Skin of body (tissue), 1 donor: ENCODE measurements at regions not wholly inside any gene's neighbourhood (a gene's known extent, or its start where the extent isn't known, plus 50 kb on each side); places are given as distances from the start of the nearest gene placed in this dataset.
"Not testable (repeated sequence)": the region's sequence is repeated elsewhere in the genome, so short reads cannot be mapped to it uniquely, and the experiment has no call there.

Experiments used
- DNase-seq: peaks from one replicate; lab custom pipeline; 2025; lab: John Stamatoyannopoulos, UW

DNA sequence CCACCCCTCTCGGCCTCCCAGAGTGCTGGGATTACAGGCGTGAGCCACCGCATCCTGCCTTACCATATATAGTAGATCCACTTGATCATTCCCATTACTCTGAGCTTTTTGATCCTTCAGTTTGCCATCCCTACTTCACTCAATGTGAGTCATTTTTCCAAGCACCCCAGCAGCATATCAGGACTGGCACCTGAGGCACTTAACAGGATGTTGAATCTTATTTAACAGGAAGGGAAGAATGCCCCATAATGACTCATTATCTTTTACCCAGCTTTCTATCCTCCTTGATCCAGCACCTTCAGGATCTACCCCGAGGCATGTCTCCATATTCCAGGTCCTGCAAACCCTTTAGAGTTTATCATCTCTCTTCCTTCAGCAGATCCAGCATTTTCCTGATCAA is 84.9 kb upstream of the CMKLR1 start:
- no peak for DNase-seq

- no peak for DNase-seq
Measured at GRCh38 chr12:108423486-108423885, 84.4 kb upstream of the CMKLR1 start.

GRCh38 chr12:108421082-108421481 is 82.0 kb upstream of the CMKLR1 start:
- DNase-seq = not testable (repeated sequence)

DNA sequence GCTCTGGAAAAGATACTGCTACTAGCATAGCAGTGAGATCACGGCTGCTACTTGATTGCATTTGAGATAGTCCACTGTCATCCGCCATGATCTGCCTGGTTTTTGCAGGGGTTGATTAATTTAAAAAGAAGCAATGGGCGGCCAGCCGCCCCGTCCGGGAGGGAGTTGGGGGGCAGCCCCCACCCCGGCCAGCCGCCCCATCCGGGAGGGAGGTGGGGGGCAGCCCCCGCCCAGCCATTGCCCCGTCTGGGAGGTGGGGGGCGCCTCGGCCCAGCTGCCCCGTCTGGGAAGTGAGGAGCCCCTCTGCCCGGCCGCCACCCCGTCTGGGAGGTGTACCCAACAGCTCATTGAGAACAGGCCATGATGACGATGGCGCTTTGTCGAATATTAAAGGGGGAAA is 81.3 kb upstream of the CMKLR1 start:
- not testable (repeated sequence) for DNase-seq

DNA sequence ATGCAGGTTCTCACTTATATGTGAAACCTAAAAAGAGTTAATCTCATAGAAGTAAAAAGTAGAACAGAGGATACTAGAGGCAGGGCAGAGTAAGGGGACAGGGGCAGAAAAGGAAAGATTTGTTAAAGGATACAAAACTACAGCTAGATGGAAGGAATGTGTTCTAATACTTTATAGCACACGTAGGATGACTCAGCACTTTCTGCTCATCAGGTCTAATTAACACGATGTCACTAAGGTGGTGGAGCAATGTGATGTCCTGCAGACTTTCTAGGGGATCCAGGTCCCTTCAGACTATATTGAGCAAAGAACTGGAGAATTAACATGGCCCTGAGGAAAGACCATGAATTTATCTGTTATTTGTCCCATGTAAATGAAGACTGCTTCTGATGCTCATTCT is 80.8 kb upstream of the CMKLR1 start:
- no peak for DNase-seq

- DNase-seq = no peak
Measured at GRCh38 chr12:108418164-108418890, 79.2 kb upstream of the CMKLR1 start.

DNA sequence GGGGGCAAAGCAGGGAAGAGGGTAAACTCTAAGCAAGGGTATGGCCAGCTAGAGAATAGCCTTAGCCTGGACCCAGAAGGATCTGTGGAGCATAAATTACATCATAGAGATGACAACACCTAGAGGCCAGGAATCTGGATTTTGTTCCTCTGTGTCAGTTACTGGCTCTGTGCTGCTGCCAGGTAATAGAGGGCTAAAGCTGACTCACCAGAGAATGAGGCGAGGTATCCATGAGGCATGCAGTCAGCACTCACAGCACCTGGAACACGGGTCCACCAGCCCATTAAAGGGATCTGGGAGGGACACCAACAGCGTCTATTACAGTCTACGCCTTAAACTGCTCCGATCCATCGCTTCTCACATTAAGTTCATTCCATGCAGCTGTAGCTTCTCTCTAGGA is 74.9 kb upstream of the CMKLR1 start:
- DNase-seq = no peak

GRCh38 chr12:108410689-108411088 is 71.6 kb upstream of the CMKLR1 start:
- no peak for DNase-seq

- no peak for DNase-seq
Measured at GRCh38 chr12:108409481-108409880, 70.4 kb upstream of the CMKLR1 start.

GRCh38 chr12:108403952-108404351 is 64.8 kb upstream of the CMKLR1 start:
- no peak for DNase-seq

- no peak for DNase-seq
Measured at GRCh38 chr12:108401964-108402363, 62.9 kb upstream of the CMKLR1 start.

GRCh38 chr12:108400900-108401480 is 61.9 kb upstream of the CMKLR1 start:
- no peak for DNase-seq

GRCh38 chr12:108400481-108400880 is 61.4 kb upstream of the CMKLR1 start:
- DNase-seq = no peak

- DNase-seq = no peak
Measured at GRCh38 chr12:108400056-108400455, 60.9 kb upstream of the CMKLR1 start.

- DNase-seq = no peak
Measured at GRCh38 chr12:108399514-108399913, 60.4 kb upstream of the CMKLR1 start.

DNA sequence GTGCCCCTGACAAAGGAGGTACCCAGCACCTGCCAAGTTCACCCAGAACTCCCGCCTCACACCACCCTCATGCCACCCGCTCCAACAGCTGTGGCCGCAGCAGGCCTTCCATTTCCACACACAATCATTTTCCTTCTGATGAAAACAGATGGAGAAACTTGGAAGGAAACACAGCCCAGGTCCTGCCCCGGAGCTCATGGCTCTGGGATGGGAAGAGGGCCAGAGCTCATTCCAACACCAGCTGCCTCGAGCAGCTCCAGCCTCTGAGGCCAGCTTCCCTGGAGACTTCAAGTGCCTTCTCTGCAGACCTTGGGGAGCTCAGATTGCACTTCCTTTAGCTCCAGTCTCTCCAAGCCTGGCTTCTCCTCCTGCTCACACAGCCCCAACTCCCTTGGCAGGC is 55.1 kb upstream of the CMKLR1 start:
- no peak for DNase-seq

- DNase-seq = no peak
Measured at GRCh38 chr12:108392284-108392683, 53.2 kb upstream of the CMKLR1 start.

DNA sequence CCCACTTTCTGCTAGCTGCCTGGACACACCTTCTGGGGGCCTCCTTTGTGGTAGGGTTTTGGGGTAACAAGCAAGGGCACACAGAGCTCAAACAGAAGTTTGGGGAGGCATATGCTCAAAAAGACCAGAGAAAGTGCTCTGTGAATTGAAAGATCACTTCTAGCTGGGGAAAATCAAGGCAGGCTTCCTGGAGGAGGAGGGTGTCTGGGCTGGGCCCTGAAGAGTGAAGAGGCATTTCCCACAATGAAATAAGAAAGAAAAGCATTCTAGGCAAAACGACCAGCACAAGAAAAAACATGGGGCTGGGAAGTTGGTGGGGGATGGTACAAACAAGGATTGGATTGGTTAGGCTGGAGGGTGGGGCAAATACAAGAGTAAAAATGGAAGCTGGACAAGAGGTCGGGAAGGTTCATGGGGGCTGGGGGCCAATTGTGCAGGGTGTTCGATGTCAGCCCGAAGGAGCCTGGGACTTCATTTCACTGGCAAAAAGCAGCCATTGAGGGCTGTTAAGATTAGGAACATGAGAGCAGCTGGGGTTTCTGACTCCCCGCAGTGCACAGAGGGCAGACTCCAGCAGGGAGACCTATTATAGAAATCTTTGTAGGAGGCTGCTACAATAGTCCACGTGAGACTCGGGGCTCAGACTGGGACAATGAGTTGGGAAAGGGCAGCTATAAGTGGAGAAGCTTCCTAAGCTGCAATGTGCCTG is 51.5 kb upstream of the CMKLR1 start:
- DNase-seq = no peak

DNA sequence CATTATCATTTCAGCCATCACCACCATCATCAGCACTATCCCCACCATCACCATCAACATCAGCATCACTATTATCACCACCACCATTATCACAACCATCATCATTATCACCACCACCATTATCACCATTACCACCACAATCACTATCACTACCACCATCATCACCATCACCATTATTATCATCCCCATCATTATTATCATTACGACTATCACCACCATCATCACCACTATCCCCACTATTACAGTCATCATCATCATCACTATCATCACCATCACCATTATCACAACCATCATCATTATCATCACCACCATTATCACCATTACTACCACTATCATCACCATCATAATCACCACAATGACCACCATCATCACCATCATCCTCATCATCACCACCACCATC is 50.4 kb upstream of the CMKLR1 start:
- DNase-seq = no peak
